ENCODE measurements at regions not wholly inside any gene's neighbourhood (a gene's known extent, or its start where the extent isn't known, plus 50 kb on each side); places are given as distances from the start of the nearest gene placed in this dataset.

DNA sequence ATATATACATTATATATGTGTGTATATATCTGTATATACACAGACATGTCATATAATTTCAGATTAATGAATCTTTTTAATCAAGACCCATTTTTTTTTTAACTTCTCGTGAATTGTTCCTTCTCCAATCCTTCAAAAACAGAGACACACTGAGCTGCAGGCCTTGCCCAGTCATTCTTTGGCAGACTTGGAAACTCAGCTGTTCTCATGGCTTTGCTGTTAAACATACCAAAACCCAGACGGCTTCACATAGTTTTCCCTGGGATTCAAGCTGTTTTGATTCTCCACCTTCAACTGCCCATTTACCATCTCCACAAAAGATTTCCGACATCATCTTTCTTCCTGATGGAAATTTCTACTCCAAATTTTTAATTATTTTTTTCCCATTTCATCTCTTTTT is 148.7 kb downstream of the KCNJ2 start:
- H3K4me3 ChIP-seq (ENCODE audit: low read depth, low read length), result no peak overlapping the region
- DNase-seq (ENCODE audit: low read depth), result no peak
- TF ChIP-seq, protein P1, sequence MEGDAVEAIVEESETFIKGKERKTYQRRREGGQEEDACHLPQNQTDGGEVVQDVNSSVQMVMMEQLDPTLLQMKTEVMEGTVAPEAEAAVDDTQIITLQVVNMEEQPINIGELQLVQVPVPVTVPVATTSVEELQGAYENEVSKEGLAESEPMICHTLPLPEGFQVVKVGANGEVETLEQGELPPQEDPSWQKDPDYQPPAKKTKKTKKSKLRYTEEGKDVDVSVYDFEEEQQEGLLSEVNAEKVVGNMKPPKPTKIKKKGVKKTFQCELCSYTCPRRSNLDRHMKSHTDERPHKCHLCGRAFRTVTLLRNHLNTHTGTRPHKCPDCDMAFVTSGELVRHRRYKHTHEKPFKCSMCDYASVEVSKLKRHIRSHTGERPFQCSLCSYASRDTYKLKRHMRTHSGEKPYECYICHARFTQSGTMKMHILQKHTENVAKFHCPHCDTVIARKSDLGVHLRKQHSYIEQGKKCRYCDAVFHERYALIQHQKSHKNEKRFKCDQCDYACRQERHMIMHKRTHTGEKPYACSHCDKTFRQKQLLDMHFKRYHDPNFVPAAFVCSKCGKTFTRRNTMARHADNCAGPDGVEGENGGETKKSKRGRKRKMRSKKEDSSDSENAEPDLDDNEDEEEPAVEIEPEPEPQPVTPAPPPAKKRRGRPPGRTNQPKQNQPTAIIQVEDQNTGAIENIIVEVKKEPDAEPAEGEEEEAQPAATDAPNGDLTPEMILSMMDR (IDR thresholded peaks at IDR 0.05; ENCODE audit: insufficient read depth, low read length, poor library complexity, severe bottlenecking), result no peak
- H3K27me3 ChIP-seq (ENCODE audit: control insufficient read depth, insufficient read depth, low read length), result no peaks in the 10 kb centered on the region
- no peaks in the 10 kb centered on the region for H3K36me3 ChIP-seq (ENCODE audit: control insufficient read depth, insufficient read depth, low read length)

DNA sequence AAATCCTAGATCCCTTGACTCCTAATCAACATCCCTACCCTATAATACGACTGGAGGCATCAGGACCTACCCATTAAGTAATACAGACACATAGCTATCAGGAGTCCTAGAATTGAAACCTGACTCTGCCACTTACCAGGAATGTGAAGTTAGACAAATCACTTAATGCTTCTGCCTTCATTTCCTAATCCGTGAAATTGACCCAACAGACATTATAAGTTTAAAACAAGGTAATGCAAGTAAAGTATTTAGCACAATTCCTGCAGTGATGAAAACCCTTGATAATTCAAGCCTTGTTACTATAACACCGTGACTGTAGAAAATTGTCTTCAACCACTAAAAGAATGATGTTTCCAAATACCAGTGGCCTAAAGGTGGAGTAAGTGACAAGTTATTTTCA is 150.2 kb downstream of the KCNJ2 start:
- no peaks in the 10 kb centered on the region for H3K36me3 ChIP-seq (ENCODE audit: control insufficient read depth, insufficient read depth, low read length)

DNA sequence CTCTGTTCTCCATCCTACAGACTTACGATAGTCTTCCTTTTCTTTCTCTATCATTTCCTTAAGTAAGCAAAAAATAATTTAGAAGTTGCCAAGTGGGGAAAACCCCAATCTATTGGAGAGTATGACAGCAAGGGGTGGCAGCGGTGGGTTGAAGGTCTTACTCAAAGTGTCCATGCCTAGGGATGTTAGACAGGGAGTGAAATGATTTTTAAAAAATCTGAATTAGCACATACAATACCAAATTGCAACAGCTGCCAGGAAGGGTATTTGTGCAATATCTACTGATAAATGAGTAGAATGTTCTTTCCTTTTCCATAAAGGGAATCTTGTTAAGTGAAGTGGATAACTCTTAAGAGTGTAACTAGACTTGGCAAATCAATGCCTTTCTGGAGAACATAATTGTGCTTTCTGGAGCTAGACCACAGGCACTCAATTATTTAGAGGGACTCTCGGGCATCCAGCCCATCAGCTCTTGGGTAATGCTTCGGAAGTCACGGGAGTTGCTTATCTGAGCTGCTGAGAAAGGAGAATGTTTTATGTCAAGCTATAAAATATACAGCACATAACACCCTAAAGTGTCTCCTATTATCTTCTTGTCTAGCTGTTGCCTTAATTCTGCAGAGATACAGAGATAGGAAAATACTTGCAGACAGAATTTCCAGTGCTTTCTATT is 151.5 kb downstream of the KCNJ2 start:
- DNase-seq (ENCODE audit: low read depth), result no peak
- Histone ChIP-seq H3K27me3 (ENCODE audit: control insufficient read depth, insufficient read depth, low read length) (no peaks in the 10 kb centered on the region), H3K36me3 (ENCODE audit: control insufficient read depth, insufficient read depth, low read length) (no peaks in the 10 kb centered on the region), H3K4me3 (ENCODE audit: low read depth, low read length) (no peak overlapping the region)
- TF ChIP-seq, protein P1 (IDR thresholded peaks at IDR 0.05; ENCODE audit: insufficient read depth, low read length, poor library complexity, severe bottlenecking), result no peak

More for the DNA sequence above, 150.2 kb downstream of the KCNJ2 start:
- Histone ChIP-seq H3K4me3 (ENCODE audit: low read depth, low read length) (no peak overlapping the region), H3K27me3 (ENCODE audit: control insufficient read depth, insufficient read depth, low read length) (no peaks in the 10 kb centered on the region)
- DNase-seq (ENCODE audit: low read depth), result no peak
- TF ChIP-seq, protein P1 (IDR thresholded peaks at IDR 0.05; ENCODE audit: insufficient read depth, low read length, poor library complexity, severe bottlenecking), result no peak

DNA sequence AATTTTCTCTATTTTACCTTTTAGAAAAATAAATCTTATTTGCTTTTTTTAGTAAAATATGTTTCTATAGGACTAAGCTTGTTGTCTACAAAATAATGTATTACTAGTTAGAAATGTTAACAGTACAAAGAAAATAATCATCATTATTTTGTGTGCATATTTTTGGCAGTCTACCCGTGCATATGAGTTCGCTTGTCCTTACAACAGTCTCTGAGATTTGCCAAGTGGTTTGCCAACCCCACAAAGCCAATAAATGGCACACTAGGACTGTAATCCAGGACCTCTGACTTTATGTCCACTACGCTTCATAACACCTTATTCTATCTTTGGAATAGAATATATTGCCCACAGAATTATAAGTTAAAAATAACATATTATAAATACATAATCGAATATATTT is 152.0 kb downstream of the KCNJ2 start:
- Histone ChIP-seq H3K4me3 (ENCODE audit: low read depth, low read length) (no peak overlapping the region), H3K36me3 (ENCODE audit: control insufficient read depth, insufficient read depth, low read length) (no peaks in the 10 kb centered on the region), H3K27me3 (ENCODE audit: control insufficient read depth, insufficient read depth, low read length) (no peaks in the 10 kb centered on the region)
- TF ChIP-seq, protein P1 (IDR thresholded peaks at IDR 0.05; ENCODE audit: insufficient read depth, low read length, poor library complexity, severe bottlenecking), result no peak
- no peak for DNase-seq (ENCODE audit: low read depth)

DNA sequence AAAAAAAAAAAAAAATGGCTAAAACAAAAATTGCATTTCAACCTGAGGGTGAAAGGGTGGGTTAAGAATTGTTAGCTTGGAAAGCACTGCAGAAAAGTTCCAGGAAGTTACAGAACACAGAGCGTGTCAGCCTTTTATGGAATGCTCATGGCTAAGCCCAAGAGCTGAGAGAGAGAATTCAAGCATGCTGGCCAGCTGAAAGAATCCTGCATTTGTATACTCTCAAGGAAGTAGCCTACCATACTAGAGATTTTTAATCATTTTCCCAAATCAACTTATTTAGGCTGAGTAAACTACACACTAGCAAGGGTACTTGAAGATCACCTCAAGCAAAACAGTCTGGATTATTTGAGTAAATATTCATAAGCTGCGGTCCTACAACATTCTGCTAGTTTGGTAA is 153.9 kb downstream of the KCNJ2 start:
- no peak overlapping the region for H3K4me3 ChIP-seq (ENCODE audit: low read depth, low read length)
- H3K36me3 ChIP-seq (ENCODE audit: control insufficient read depth, insufficient read depth, low read length), result no peaks in the 10 kb centered on the region
- no peaks in the 10 kb centered on the region for H3K27me3 ChIP-seq (ENCODE audit: control insufficient read depth, insufficient read depth, low read length)
- TF ChIP-seq, protein P1 (IDR thresholded peaks at IDR 0.05; ENCODE audit: insufficient read depth, low read length, poor library complexity, severe bottlenecking), result no peak
- DNase-seq (ENCODE audit: low read depth), result no peak

DNA sequence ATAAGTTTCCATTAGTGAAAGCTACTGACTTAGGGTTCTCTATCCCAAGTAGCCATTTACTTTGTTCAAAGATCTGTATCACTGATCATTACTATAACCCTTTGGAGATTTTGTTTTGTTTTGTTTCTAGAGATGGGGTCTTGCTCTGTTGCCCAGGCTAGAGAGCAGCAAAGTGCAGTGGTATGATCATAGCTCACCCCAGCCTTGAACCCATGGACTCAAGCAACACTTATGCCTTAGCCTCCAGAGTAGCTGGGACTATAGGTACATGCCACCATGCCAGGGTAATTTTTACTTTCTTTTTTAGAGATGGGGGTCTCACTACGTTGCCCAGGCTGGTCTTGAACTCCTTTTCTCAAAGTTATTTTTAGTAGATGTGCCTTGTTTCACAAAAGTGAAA is 154.7 kb downstream of the KCNJ2 start:
- Histone ChIP-seq H3K36me3 (ENCODE audit: control insufficient read depth, insufficient read depth, low read length) (no peaks in the 10 kb centered on the region), H3K4me3 (ENCODE audit: low read depth, low read length) (no peak overlapping the region), H3K27me3 (ENCODE audit: control insufficient read depth, insufficient read depth, low read length) (no peaks in the 10 kb centered on the region)
- DNase-seq (ENCODE audit: low read depth), result no peak
- TF ChIP-seq, protein P1 (IDR thresholded peaks at IDR 0.05; ENCODE audit: insufficient read depth, low read length, poor library complexity, severe bottlenecking), result no peak
